Stimulated activated CD4-positive, alpha-beta T cell treated with anti-CD3 and anti-CD28 coated beads, Interleukin-2, amount 100 ng/mL, for 24 hours (primary cell): ENCODE measurements at regions not wholly inside any gene's neighbourhood (a gene's known extent, or its start where the extent isn't known, plus 50 kb on each side); places are given as distances from the start of the nearest gene placed in this dataset.
"Not testable (repeated sequence)": the region's sequence is repeated elsewhere in the genome, so short reads cannot be mapped to it uniquely, and the experiment has no call there.

Experiments used
- DNase-seq, 2 donors: peaks; one replicate each; pipeline ENCODE4 v3.0.0-alpha.2; 2020

DNA sequence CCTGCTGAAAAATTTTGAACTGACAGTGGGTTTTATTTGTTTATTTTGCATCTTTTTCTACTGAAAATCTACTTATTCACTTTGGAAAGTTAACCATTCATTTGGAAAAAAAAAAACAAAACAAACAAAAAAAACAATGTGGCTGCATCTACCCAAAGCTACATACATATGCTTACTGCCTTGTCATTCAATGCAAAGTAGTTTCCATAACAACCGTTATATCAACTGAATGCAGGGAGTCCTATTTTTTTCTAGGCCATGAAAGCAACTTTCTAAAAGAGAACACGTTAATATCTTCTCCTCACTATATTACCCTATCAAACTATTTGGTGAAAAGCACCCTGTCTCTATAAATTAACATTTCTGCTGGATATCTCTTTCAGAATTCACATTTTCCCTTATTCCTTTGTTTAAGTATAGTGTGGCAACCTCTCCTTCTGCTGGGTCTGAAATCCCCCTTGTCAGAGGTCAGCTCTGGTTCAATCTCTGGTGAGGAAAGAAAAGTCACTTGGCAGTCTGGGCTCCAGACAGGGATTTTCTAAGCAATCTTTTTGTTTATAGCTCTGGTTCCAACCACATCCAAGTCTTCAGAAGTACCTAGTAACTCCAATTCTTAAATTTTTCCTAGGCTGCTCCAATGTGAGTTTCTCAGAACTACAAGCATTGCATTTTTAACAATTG, 528.4 kb upstream of the TOM1L1 start:
- no peak for DNase-seq

DNA sequence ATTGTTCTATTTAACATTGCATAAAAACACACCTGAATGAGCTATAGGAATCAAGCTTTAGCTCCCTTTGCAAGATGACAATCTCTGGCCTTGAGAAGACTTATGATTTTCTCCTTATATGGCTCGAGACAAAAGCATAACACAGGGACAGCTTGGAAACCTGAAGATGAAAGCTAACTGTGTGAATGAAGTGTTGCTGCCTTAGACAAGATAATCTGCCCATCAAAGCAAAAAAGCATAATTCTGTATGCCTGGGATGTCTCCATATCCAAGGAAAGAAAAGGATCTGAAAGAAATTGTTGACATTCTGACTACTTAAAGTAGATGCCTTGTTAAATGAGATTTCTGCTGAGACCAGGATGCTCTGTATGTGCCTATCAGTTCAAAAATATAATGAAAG, 526.7 kb upstream of the TOM1L1 start:
- no peak for DNase-seq

DNA sequence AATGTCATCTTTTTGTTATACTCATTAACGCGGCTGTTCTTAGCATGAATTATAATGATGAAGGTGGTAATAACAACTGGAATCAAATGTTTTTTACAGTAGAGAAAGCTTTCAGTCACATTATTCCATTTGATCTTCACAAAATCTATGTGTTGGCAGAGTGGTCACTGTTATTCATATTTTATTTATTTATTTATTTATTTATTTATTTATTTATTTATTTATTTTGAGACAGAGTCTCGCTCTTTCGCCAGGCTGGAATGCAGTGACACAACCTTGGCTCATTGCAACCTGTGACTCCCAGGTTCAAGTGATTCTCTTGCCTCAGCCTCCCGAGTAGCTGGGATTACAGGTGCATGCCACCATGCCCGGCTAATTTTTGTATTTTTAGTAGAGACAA, 524.2 kb upstream of the TOM1L1 start:
- not testable (repeated sequence) for DNase-seq

DNA sequence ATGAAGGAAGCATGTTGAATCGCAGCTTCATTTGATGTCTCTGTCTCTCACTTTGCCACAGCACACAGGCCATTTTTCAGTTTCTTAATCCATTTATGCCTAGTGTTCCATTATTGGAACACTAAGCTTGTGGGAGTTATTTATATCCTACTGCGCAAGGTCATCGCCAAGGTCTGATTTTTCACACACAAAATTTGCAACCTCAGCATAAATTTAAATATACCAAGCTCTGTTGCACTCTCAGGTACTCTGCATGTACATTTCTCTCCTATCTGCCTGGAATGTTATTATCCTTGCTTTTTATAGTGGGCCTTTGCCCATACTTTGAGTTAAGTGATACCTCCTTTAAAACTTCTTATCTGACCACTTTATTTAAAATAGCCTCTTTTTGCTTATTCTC, 519.2 kb upstream of the TOM1L1 start:
- no peak for DNase-seq

DNA sequence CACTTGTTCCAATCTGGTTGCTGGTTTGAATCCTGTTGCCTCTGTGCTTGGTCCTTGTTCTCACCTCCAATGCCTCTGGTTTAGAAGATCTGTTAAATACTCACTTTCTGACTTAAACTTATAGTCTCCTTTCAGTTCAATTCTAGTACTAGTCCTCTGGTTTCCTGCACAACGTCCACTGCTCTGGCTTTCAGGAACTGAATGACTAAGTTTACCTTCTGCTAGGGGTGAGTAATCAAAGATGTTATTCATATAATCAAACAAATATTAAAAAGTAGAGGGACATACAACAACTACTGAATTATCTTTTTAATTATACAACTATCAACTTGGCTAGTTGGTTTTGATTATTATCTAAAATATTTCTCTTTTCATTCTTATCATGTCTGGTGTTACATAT, 496.4 kb upstream of the TOM1L1 start:
- DNase-seq: no peak

DNA sequence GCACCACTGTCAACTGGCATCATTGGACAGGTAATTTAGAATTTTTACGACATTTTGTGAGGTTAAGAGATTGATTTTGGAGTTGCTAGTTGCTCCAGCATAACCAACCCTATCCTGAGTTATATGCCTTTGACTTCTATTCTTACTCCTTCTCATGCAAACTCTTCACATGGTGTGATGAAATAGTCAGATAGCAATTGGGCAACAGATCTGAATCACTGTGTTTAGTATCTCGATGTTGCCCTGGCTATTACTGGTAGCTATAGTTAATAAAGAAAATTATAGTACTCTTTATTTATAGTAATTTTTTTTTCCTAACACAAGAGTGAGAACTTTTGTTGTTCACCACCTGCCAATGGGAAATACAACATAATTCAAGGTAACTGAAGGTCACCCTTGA, 494.8 kb upstream of the TOM1L1 start:
- no peak for DNase-seq

DNA sequence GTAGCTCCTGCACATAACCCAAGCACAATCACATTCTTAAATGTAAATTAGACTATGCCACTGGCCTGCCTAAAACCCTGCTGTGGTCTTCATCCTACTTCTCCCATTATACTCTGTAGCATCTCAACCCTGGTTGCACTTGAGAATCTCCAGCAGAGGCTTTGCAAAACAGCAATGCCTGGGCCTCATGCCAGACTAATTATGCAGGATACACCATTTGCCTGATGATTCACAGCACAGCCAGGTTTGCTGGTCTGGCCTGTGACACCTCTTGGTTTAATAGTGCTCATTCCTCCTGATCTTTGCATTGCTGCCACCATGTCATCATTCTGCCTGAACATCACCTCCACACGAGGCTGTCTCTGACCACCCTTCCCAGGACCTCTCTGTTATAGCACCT, 491.9 kb upstream of the TOM1L1 start:
- DNase-seq: no peak

DNA sequence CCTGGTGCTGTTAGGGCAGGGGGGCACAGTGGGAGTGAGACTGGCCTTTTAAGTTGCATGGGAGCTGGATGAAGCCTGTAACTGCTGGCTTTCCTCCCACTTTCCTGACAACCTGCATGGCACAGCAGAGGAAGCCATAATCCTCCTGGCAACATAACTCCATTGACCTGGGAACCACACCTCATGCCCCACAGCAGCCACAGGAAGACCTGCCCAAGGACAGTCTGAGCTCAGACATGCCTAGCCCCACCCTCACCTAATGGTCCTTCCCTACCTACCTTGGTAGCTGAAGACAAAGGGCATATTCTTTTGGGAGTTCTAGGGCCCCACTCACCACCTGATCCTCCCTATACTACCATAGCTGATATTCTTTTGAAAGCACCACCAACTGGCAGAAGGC, 482.2 kb upstream of the TOM1L1 start:
- DNase-seq: no peak

DNA sequence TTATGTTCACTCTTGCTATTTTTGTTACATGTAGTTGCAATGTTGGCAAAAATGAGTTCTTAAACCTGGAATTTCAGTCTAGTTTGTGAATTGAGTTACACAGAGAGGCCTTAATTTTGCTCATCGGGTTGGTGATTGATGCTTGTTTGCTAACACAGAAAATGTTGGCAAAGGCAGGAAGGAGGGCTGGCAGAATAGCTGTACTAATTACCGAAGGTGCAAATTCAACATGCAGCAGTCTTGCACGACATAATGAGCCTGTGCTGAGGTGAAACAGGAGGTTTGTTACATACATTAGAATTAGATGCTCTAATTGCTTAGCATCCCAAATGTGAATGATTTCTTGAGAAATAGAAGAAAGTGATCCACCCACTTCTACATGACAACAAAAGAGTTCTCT, 475.0 kb upstream of the TOM1L1 start:
- no peak for DNase-seq

DNA sequence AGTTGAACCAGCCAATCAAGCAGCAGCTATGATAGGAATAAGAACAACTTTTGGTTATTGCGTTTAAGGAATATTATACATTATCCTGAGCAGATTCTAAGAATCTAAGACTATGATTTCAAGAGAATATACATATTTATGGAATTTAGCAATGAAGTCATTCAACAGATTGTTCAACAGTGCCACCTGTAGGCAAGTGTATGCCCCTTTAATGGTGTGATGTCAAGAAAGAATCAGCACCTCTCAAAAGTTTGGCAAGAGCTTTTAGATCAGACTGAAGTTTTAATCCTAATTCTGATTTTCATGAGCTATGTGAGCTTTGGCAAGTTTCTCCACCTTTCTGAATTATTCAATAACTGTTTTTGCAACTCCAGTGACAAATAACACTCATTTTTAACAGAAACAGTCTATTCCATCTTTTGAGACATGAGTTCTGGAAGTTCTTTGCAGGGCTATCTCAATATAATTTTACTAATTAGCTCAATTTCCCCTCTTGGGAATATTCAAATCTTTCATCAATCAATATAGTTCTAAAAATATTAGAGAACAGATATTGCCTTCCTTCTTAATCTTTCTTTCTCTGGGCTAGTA, 474.3 kb upstream of the TOM1L1 start:
- DNase-seq: no peak

DNA sequence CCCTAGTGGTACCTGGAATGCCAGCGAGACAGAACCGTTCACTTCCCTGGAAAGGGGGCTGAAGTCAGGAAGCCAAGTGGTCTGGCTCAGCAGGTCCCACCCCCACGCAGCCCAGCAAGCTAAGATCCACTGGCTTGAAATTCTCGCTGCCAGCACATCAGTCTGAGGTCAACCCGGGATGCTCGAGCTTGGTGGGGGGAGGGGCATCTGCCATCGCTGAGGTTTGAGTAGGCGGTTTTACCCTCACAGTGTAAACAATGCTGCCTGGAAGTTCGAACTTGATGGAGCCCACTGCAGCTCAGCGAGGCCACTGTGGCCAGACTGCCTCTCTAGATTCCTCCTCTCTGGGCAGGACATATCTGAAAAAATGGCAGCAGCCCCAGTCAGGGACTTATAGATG, 464.7 kb upstream of the TOM1L1 start:
- no peak for DNase-seq

DNA sequence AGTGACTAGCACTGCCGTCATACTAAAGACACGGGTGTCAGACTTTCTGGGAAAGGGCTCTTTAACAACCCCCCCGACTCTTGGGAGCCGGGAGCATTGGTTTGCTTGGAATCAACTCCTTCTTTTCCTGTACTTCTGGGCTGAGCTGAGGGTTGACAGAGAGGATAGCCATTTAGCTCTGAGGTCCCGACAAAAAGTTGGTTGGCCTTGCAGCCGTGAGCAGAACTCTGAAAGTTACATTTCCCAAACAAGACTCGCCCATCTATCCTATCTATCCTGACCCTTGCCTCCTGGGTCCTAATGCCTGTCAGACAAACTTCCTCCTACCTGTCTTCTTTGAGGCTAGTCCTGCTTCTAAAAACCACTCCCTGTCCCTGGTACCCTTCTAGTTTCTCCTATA, 460.8 kb upstream of the TOM1L1 start:
- no peak for DNase-seq

DNA sequence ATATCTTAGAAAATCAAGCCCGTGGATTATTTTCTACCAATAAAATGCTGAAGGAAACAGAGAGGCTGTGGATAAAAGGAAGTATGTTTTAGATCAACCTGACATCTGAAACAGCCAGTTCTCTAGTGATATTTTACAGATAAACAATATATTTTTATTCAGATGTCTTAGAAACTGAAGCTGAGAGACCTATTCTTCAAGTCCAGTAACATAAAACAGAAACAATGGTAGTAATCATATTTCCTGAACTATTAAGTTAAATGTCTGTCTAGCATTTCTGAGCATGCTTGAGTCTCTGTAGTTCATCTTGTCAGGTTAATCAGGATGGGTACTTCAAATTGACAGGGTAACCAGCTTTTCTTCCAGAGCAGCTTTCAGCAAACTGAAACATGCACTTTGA, 449.6 kb upstream of the TOM1L1 start:
- no peak for DNase-seq

DNA sequence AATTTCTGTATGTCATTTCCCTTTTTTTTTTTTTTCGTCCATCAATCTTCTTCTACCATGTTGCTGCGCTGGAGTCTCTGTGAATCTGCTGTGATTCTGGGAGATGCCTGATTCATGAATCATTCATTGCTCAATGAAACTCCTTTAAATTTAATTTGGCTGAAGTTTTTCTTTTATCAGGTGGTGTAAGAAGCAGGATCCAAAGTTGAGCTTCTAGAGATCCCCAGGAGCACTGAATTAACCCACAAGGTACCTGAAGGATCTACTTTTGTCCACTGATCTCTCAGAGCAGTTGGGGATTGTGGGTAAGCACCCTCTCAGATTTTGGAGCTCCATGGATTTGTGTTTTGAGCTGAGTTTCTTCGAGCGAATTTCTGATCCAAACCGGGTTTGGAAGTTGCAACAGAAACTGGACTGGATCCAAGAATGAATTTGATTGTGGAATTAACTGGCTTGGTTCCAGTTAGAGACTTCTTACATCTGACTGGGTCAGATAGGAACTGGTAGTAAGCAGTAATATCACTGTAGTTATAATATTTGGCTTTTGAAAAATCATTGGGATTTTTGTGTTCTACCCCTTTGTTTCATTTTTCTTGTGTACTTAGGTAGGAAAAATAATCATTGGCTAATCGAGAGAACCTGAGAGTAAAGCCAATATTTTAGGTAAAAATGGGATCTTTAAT, 447.8 kb upstream of the TOM1L1 start:
- DNase-seq: no peak

DNA sequence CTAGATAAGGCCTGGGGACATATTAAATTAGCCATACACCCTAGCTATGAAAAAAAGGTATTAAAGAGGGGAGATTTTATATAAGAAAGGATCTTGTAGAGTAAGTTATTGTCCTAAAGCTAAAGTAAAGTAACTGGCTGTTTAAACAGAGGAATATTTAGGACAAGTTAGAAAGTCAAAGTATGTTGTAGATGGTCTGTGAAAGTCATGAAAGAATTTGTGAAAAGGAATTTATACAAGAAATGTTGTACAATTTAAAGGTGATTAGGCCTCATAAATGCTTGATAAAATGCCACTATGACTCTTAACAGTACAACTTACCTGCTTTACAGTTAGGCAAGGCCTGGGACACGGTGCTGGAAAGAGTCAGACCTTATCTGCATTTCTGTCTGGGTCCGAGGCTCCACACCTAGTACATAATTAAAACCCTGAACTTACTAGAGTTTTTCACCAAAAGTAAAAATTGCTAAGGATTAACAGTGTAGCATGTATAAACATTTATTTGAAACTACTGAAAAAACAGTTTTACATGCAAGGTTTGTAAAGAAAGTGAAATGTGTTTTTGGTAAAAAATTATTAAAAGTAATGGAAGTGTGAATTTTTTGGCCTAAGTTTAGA, 445.3 kb upstream of the TOM1L1 start:
- no peak for DNase-seq

DNA sequence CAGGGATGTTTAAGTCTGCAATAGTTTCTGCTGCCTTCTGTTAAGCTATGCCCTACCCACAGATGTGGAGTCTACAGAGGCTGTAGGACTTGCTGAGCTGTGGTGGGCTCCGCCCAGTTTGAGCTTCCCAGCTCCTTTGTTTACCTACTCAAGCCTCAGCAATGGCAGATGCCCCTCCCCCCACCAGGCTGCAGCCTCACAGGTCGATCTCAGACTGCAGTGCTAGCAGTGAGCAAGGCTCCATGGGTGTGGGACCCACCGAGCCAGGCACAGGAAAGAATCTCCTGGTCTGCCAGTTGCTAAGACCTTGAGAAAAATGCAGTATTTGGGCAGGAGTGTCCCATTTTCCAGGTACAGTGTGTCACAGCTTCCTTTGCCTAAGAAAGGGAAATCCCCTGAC, 435.2 kb upstream of the TOM1L1 start:
- not testable (repeated sequence) for DNase-seq

DNA sequence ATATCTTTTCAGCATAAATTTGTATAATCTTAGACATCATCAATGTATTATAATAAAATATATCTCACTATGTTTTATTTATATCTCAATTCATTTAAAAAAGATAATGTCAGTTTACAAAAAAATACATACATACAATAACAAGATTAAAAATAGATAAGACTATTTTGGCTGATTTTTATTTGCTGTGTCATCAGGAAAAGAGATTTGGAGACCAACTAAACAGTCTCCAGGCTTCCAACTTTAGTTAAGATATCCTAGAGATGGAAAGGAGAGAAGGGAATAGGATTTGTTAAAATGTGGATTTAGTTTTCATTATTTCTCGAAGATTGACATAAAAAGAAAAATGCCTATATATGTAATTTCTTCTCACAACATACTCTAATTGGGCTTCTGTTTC, 433.8 kb upstream of the TOM1L1 start:
- DNase-seq: no peak

DNA sequence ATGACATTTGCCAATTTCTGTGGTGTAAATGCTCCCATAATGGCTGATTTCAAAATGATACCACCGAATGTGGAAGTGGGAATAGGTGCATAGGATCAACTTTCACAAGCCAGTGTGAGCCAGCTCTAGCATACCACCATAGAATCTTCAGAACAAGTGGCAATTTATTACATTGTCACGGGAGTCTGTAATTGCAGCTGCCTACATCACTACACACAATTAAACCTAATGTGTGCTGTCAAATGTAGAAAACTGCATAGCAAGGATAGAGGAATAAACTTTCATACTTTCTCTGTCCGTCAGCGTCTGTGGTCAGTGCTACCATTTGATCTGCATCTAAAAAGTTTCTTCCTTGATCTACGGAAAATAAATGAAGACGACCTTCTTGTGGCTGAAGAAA, 417.8 kb upstream of the TOM1L1 start:
- DNase-seq: no peak

DNA sequence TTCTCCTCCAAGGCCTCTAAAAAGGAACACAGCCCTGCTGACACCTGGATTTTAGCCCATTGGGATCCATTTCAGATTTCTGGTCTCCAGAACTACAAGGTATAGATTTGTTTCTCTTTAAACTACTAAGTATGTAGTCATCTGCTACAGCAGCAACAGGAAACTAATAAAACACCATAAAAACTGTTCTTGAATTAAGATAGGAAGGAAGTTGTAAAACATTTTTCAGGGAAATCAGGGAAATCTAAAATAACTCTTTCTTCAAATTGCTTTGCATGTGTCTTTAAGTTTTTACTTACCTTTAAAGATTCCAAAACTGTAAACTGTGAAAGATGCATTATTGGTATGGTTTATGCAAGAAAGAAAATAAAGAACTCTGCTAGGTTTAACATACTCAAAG, 407.0 kb upstream of the TOM1L1 start:
- DNase-seq: no peak

DNA sequence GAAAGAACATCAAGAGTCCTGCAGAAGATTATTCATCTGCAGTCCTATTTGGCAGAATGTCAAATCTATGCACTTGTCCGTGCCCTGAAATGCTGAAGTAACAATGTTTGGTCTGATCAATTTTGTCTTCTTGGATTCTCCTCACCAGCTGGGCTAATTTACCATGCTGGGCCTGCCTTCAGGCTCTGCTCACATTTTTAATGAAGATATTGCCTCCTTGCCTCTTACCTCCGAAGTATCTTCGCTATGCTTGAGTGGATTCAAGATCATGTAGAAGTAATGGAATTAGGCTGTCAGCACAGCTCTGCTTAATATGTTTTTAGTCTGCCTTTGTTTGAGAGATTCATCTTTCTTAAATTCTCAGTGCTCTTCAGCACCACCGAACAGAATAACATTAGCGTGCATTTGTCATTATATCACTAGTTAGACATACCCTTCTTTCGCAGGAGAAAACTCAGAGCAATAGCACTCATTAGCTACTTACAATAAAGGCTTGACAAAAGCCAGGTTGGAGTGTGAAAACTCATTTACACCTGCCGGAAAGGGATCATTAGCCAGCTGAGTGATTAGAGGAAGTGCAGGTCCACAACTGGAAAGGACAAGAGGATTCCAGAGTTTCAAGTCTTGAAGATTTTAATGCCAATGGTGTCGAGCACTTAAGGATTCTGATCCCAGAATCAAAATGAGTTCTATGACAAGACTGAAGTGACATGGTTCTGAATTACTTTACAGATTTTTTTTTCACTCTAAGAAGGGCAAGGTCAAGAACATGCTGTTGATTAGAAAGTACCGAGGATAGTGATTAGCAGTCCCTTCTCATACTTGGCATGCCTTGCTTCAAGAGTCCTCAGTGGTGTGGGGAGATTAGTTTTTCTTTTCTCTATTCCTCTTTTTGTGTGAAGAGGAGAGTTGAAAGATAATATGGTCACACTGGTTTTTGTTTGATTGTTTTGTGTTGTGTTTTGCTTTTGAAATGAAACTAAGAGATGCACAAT, 405.6 kb upstream of the TOM1L1 start:
- DNase-seq: no peak

DNA sequence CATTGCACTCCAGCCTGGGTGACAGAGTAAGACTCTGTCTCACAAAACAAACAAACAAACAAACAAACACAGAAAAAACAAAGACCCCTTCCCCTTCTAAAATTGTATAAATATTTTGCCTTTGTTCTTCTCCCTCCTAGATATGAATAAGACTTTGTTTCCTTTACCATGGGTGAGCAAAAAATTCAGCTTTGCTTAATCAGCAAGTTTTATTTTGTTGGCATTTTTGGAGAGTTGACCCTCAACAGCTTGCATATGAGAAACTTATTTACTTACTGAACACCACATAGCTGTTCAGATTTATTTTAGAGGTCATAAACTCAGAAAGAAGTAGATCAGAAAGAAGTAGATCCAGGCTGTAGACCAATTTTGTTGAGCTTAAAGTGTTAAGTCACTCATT, 395.2 kb upstream of the TOM1L1 start:
- no peak for DNase-seq

DNA sequence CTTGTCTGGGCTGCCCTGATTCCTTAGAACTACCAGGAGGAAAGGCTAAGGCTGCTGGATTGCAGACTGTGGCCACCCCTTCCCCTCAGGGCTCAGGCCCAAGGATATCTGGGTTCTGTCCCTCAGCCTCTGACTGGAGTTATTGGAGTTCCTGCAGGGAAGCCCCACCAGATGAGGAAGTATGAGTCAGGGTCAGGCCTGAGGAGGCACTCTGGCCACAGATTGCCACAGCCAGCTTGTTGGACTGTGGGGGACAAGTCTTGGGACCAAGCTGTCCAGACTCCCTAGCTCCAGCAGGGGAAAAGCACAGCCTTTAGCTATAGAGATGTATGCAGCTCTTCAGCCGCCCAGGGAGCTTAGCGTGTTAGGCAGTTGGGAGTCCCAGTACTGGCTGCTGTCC, 381.9 kb upstream of the TOM1L1 start:
- no peak for DNase-seq

DNA sequence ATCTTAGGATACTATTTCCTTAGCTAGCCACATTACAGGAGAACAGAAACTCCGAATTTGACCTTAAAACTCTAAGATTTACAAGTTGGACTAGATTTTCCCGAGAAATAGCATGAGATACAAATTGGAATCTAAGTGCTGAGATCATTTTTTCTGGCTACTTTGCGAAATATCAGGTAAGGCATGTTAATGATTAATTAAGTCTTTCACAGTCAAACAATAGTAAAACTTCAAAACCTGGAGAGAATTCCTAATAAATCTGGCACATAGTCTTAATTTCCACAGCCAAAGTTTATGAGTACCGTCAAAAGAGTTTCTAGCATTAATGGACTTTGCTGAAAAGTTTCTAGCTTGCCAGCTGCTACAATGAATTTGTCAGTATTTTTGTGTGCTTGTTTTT, 379.5 kb upstream of the TOM1L1 start:
- DNase-seq: no peak
